ENCODE measurements at regions not wholly inside any gene's neighbourhood (a gene's known extent, or its start where the extent isn't known, plus 50 kb on each side); places are given as distances from the start of the nearest gene placed in this dataset.

DNA sequence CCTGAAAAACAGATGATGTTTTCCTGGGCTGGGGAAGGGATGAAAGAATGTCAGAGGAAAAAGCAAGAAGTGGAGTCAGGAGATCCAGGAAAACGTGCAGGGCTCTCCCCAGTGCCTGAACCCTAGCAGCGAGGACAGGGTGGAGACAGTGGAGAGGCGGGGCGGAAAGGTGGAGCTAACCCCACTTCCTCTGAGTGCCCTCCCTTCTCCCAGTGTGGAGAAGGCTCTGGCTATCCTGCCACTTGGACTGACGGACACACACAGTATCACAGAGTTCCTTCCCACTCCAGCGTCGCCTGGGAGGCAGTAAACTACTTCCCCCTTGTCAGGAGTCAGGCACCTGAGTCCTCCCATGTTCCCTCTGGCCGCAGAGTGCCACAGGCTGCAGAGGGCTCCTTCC lies 125.3 kb upstream of the CHRNA7 start:
- Histone ChIP-seq H3K27me3 (no peaks in the 10 kb centered on the region), H4K20me1 (ENCODE audit: insufficient read depth, poor library complexity, severe bottlenecking) (no peaks in the 10 kb centered on the region), H3K79me2 (no peaks in the 10 kb centered on the region), H3K27ac (no peak overlapping the region), H3K4me2 (no peak overlapping the region), H3K36me3 (replicated peaks; ENCODE audit: insufficient read depth, low read depth) (no peaks in the 10 kb centered on the region), H3K4me3 (no peak overlapping the region), H3K9me2 (replicated peaks; ENCODE audit: insufficient read depth) (no peaks in the 10 kb centered on the region), H3K9me3 (ENCODE audit: low read depth) (no peaks in the 10 kb centered on the region), H2AFZ (no peak overlapping the region), H3K4me1 (ENCODE audit: insufficient read depth) (no peaks in the 10 kb centered on the region)
- DNase-seq (ENCODE audit: low spot score) = peak; percentile 6
- TF ChIP-seq EZH2phosphoT487 (IDR thresholded peaks at IDR 0.05; ENCODE audit: low read depth, severe bottlenecking, unreplicated experiment) (no peak), EZH2 (IDR thresholded peaks at IDR 0.05; ENCODE audit: borderline replicate concordance) (no peak)
- TF ChIP-seq, protein P1, sequence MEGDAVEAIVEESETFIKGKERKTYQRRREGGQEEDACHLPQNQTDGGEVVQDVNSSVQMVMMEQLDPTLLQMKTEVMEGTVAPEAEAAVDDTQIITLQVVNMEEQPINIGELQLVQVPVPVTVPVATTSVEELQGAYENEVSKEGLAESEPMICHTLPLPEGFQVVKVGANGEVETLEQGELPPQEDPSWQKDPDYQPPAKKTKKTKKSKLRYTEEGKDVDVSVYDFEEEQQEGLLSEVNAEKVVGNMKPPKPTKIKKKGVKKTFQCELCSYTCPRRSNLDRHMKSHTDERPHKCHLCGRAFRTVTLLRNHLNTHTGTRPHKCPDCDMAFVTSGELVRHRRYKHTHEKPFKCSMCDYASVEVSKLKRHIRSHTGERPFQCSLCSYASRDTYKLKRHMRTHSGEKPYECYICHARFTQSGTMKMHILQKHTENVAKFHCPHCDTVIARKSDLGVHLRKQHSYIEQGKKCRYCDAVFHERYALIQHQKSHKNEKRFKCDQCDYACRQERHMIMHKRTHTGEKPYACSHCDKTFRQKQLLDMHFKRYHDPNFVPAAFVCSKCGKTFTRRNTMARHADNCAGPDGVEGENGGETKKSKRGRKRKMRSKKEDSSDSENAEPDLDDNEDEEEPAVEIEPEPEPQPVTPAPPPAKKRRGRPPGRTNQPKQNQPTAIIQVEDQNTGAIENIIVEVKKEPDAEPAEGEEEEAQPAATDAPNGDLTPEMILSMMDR (IDR thresholded peaks at IDR 0.05; ENCODE audit: poor library complexity) = no peak
- WGBS (ENCODE audit: low lambda C conversion rate, missing lambda C conversion rate) = 35% methylated on average over 8 of the region's 8 CpGs

DNA sequence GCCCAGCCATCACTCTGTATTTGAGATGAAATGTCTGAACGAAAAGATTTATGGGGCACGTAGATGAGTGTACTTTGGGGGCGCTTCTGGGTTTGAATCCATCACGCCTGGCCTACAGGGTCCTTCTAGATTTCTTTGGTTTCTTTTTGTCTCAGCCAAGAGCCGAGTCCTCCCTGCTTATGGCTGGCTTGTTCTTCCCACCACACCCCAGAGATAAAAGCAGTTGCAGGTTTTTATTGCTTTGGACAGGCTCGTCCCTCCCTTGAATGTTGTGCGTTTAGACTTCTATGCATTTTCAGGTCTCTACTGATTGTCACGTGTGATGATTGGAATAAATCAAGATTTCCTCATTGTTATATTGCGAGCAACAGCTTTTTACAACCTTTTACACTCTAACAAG lies 104.8 kb upstream of the CHRNA7 start:
- Histone ChIP-seq H3K36me3 (replicated peaks; ENCODE audit: insufficient read depth, low read depth) (no peaks in the 10 kb centered on the region), H3K27ac (no peak overlapping the region), H3K27me3 (no peaks in the 10 kb centered on the region), H2AFZ (no peak overlapping the region), H3K9me2 (replicated peaks; ENCODE audit: insufficient read depth) (no peaks in the 10 kb centered on the region), H3K4me1 (ENCODE audit: insufficient read depth) (no peaks in the 10 kb centered on the region), H4K20me1 (ENCODE audit: insufficient read depth, poor library complexity, severe bottlenecking) (no peaks in the 10 kb centered on the region), H3K4me2 (no peak overlapping the region), H3K9me3 (ENCODE audit: low read depth) (no peaks in the 10 kb centered on the region), H3K79me2 (no peaks in the 10 kb centered on the region), H3K4me3 (no peak overlapping the region)
- TF ChIP-seq EZH2phosphoT487 (IDR thresholded peaks at IDR 0.05; ENCODE audit: low read depth, severe bottlenecking, unreplicated experiment) = no peak
- TF ChIP-seq, protein P1 (IDR thresholded peaks at IDR 0.05; ENCODE audit: poor library complexity) = no peak
- no peak for TF ChIP-seq EZH2 (IDR thresholded peaks at IDR 0.05; ENCODE audit: borderline replicate concordance)
- WGBS (ENCODE audit: low lambda C conversion rate, missing lambda C conversion rate) = 82% methylated on average over 9 of the region's 9 CpGs
- no peak for DNase-seq (ENCODE audit: low spot score)

DNA sequence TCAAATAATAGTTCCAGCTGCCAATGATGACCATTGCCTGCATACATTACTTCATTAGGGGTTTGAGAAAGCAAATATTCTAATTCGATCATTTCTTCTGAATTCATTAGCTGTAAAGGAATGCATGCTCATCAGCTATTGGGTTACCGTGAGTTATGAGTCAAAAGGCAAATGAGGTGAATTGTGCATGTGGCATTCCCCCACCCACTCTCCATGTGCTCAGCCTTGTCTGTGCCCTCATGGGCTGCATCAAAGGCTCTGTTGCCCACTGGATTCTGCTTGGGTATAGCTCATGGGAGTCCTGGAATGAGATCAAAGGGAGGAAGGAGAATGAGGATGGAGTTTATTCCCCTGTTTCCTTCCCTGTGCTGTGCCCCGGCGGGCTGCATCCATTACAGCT lies 99.3 kb upstream of the CHRNA7 start:
- no peaks in the 10 kb centered on the region for H3K4me1 ChIP-seq (ENCODE audit: insufficient read depth)
- no peaks in the 10 kb centered on the region for H3K27me3 ChIP-seq
- H3K36me3 ChIP-seq (replicated peaks; ENCODE audit: insufficient read depth, low read depth) = no peaks in the 10 kb centered on the region
- no peak overlapping the region for H3K4me3 ChIP-seq
- H2AFZ ChIP-seq = no peak overlapping the region
- TF ChIP-seq, protein P1 (IDR thresholded peaks at IDR 0.05; ENCODE audit: poor library complexity) = no peak
- no peak overlapping the region for H3K27ac ChIP-seq
- no peaks in the 10 kb centered on the region for H3K9me2 ChIP-seq (replicated peaks; ENCODE audit: insufficient read depth)
- no peak overlapping the region for H3K4me2 ChIP-seq
- H3K9me3 ChIP-seq (ENCODE audit: low read depth) = no peaks in the 10 kb centered on the region
- no peaks in the 10 kb centered on the region for H3K79me2 ChIP-seq
- WGBS (ENCODE audit: low lambda C conversion rate, missing lambda C conversion rate) = 89% methylated on average over 4 of the region's 4 CpGs
- DNase-seq (ENCODE audit: low spot score) = no peak
- no peaks in the 10 kb centered on the region for H4K20me1 ChIP-seq (ENCODE audit: insufficient read depth, poor library complexity, severe bottlenecking)

DNA sequence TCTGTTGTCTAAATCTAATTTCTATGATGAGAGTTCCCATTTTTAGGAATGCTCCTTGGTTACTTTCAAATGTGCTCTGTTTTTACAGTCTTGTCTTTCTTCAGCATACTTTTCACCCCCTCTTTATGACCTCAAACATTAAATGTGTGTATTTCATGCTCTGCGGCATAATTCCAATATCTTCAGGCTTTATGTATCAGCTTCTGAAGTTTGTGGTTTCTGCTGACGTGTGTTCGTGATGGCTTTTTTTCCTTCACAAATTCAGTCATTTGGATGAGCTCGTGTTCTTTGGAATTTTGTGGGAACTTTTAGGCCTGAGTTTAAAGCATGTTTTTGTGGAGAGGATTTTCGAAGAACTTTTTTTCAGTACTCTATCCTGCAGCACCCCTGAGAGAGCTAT lies 97.7 kb upstream of the CHRNA7 start:
- H3K9me2 ChIP-seq (replicated peaks; ENCODE audit: insufficient read depth) = no peaks in the 10 kb centered on the region
- no peak overlapping the region for H3K4me2 ChIP-seq
- no peaks in the 10 kb centered on the region for H3K9me3 ChIP-seq (ENCODE audit: low read depth)
- no peaks in the 10 kb centered on the region for H4K20me1 ChIP-seq (ENCODE audit: insufficient read depth, poor library complexity, severe bottlenecking)
- H3K27me3 ChIP-seq = no peaks in the 10 kb centered on the region
- H2AFZ ChIP-seq = no peak overlapping the region
- TF ChIP-seq, protein P1 (IDR thresholded peaks at IDR 0.05; ENCODE audit: poor library complexity) = no peak
- no peak for TF ChIP-seq EZH2 (IDR thresholded peaks at IDR 0.05; ENCODE audit: borderline replicate concordance)
- no peak for TF ChIP-seq EZH2phosphoT487 (IDR thresholded peaks at IDR 0.05; ENCODE audit: low read depth, severe bottlenecking, unreplicated experiment)
- no peaks in the 10 kb centered on the region for H3K4me1 ChIP-seq (ENCODE audit: insufficient read depth)
- 89% methylated on average over 5 of the region's 5 CpGs for whole genome bisulfite sequencing (ENCODE audit: low lambda C conversion rate, missing lambda C conversion rate)
- no peak for DNase-seq (ENCODE audit: low spot score)
- no peaks in the 10 kb centered on the region for H3K79me2 ChIP-seq
- H3K4me3 ChIP-seq = no peak overlapping the region
- no peak overlapping the region for H3K27ac ChIP-seq
- H3K36me3 ChIP-seq (replicated peaks; ENCODE audit: insufficient read depth, low read depth) = no peaks in the 10 kb centered on the region

All from hepatocyte (in vitro differentiated cells).